ENCODE measurements at regions not wholly inside any gene's neighbourhood (a gene's known extent, or its start where the extent isn't known, plus 50 kb on each side); places are given as distances from the start of the nearest gene placed in this dataset.

GRCh38 chr5:125813221-125813974 lies 609.8 kb upstream of the GRAMD2B start:
- TF ChIP-seq EP300 (IDR thresholded peaks at IDR 0.05), result no peak
- no peak for TF ChIP-seq CTCF (IDR thresholded peaks at IDR 0.05)
- TF ChIP-seq POLR2A (IDR thresholded peaks at IDR 0.05), result no peak

GRCh38 chr5:125814119-125814518 lies 609.1 kb upstream of the GRAMD2B start:
- Histone ChIP-seq H3K27me3 (no peaks in the 10 kb centered on the region), H3K4me1 (no peaks in the 10 kb centered on the region), H3K27ac (no peak overlapping the region), H3K4me3 (no peak overlapping the region), H3K9me3 (no peaks in the 10 kb centered on the region), H3K36me3 (no peaks in the 10 kb centered on the region)
- no peak for DNase-seq (ENCODE audit: low spot score in 2 of 2)
- 86 to 89% methylated on average over 2 of the region's 2 CpGs for WGBS, 2 donors
- TF ChIP-seq EP300 (IDR thresholded peaks at IDR 0.05) (no peak), CTCF (IDR thresholded peaks at IDR 0.05) (no peak), POLR2A (IDR thresholded peaks at IDR 0.05) (no peak)

More at GRCh38 chr5:125813221-125813974, 609.8 kb upstream of the GRAMD2B start:
- H3K4me1 ChIP-seq, result no peaks in the 10 kb centered on the region
- H3K36me3 ChIP-seq, result no peaks in the 10 kb centered on the region
- H3K27ac ChIP-seq, result no peak overlapping the region
- no peaks in the 10 kb centered on the region for H3K27me3 ChIP-seq
- 75% methylated on average over 6 of the region's 6 CpGs for WGBS, 2 donors
- H3K9me3 ChIP-seq, result no peaks in the 10 kb centered on the region
- DNase-seq (ENCODE audit: low spot score in 2 of 2), result no peak
- no peak overlapping the region for H3K4me3 ChIP-seq

GRCh38 chr5:125823572-125823971 lies 599.6 kb upstream of the GRAMD2B start:
- 81 to 85% methylated on average over 4 of the region's 4 CpGs for WGBS, 2 donors
- Histone ChIP-seq H3K27me3 (no peaks in the 10 kb centered on the region), H3K27ac (no peak overlapping the region), H3K9me3 (no peaks in the 10 kb centered on the region), H3K4me3 (no peak overlapping the region), H3K36me3 (no peaks in the 10 kb centered on the region), H3K4me1 (no peaks in the 10 kb centered on the region)
- TF ChIP-seq POLR2A (IDR thresholded peaks at IDR 0.05) (no peak), EP300 (IDR thresholded peaks at IDR 0.05) (no peak), CTCF (IDR thresholded peaks at IDR 0.05) (no peak)
- DNase-seq (ENCODE audit: low spot score in 2 of 2), result no peak

GRCh38 chr5:125826214-125826613 lies 597.0 kb upstream of the GRAMD2B start:
- no peak for DNase-seq (ENCODE audit: low spot score in 2 of 2)
- no peak overlapping the region for H3K27ac ChIP-seq
- TF ChIP-seq CTCF (IDR thresholded peaks at IDR 0.05) (no peak), POLR2A (IDR thresholded peaks at IDR 0.05) (no peak), EP300 (IDR thresholded peaks at IDR 0.05) (no peak)
- H3K4me1 ChIP-seq, result no peaks in the 10 kb centered on the region
- no peaks in the 10 kb centered on the region for H3K36me3 ChIP-seq
- H3K9me3 ChIP-seq, result peaks cover 0 to under 1% (median 0%) of the 10 kb centered on the region in 4 donors
- H3K27me3 ChIP-seq, result no peaks in the 10 kb centered on the region
- H3K4me3 ChIP-seq, result no peak overlapping the region

- H3K9me3 ChIP-seq, result peaks cover 0 to 7% (median 0%) of the 10 kb centered on the region in 4 donors
- H3K4me3 ChIP-seq, result no peak overlapping the region
- H3K36me3 ChIP-seq, result no peaks in the 10 kb centered on the region
- WGBS, 2 donors, result 80 to 82% methylated on average over 4 of the region's 4 CpGs
- no peaks in the 10 kb centered on the region for H3K27me3 ChIP-seq
- H3K4me1 ChIP-seq, result peaks cover 0 to 11% (median 0%) of the 10 kb centered on the region in 4 donors
- no peak overlapping the region for H3K27ac ChIP-seq
- TF ChIP-seq CTCF (IDR thresholded peaks at IDR 0.05) (no peak), EP300 (IDR thresholded peaks at IDR 0.05) (no peak), POLR2A (IDR thresholded peaks at IDR 0.05) (no peak)
- no peak for DNase-seq (ENCODE audit: low spot score in 2 of 2)
These were observed 593.9 kb upstream of the GRAMD2B start for GRCh38 chr5:125829349-125829748.

Measured in tibial nerve (tissue), 4 donors.